MM.1S (cell line): ENCODE measurements at regions not wholly inside any gene's neighbourhood (a gene's known extent, or its start where the extent isn't known, plus 50 kb on each side); places are given as distances from the start of the nearest gene placed in this dataset.

ENCODE experiments used
- DNase-seq: peaks from one replicate; pipeline ENCODE4 v3.0.0-alpha.2; 2015
- H2AFZ ChIP-seq: fragments of 300-600 bp; sonication (generic); 2 replicates; pipeline ENCODE4 v1.6.0; 2016; ENCODE audit warnings: antibody characterized with exemption, low read length
- H3F3A ChIP-seq: fragments of 300-600 bp; sonication (generic); 2 replicates; pipeline ENCODE4 v1.6.1; 2016; ENCODE audit warnings: mild to moderate bottlenecking, antibody characterized with exemption, low read length, moderate library complexity, mixed read lengths; ENCODE audit not compliant: insufficient read depth
- H3K27ac ChIP-seq: fragments of 300-600 bp; sonication (generic); 2 replicates; pipeline ENCODE4 v1.5.1; 2016; ENCODE audit warnings: mild to moderate bottlenecking, low read length
- H3K27me3 ChIP-seq: fragments of 300-600 bp; sonication (generic); replicated peaks from 2 replicates; pipeline ENCODE4 v1.6.0; 2016; ENCODE audit warnings: low read length; ENCODE audit not compliant: insufficient read depth
- H3K36me3 ChIP-seq: fragments of 300-600 bp; sonication (generic); replicated peaks from 2 replicates; pipeline ENCODE4 v1.6.1; 2016; ENCODE audit warnings: mild to moderate bottlenecking, low read length, mixed read lengths; ENCODE audit not compliant: insufficient read depth
- H3K4me1 ChIP-seq: fragments of 300-600 bp; sonication (generic); 2 replicates; pipeline ENCODE4 v1.6.1; 2016; ENCODE audit warnings: low read length, mixed read lengths
- H3K4me2 ChIP-seq: fragments of 300-600 bp; sonication (generic); 2 replicates; pipeline ENCODE4 v1.6.0; 2016; ENCODE audit warnings: low read depth, low read length
- H3K4me3 ChIP-seq: fragments of 300-600 bp; sonication (generic); 2 replicates; pipeline ENCODE4 v1.5.1; 2016; ENCODE audit warnings: low read length, mixed read lengths
- H3K79me2 ChIP-seq: fragments of 300-600 bp; sonication (generic); 2 replicates; pipeline ENCODE4 v1.6.1; 2016; ENCODE audit warnings: mixed run types, low read length, mixed read lengths
- H3K9ac ChIP-seq: fragments of 300-600 bp; sonication (generic); 2 replicates; pipeline ENCODE4 v1.6.1; 2016; ENCODE audit warnings: low read length, mixed read lengths
- H3K9me2 ChIP-seq: fragments of 300-600 bp; sonication (generic); replicated peaks from 2 replicates; pipeline ENCODE4 v1.6.1; 2016; ENCODE audit warnings: mild to moderate bottlenecking, low read length, mixed read lengths; ENCODE audit not compliant: insufficient read depth
- H3K9me3 ChIP-seq: fragments of 300-600 bp; sonication (generic); replicated peaks from 2 replicates; pipeline ENCODE4 v1.6.1; 2016; ENCODE audit warnings: mild to moderate bottlenecking, low read length, mixed read lengths; ENCODE audit not compliant: insufficient read depth
- H4K20me1 ChIP-seq: fragments of 300-600 bp; sonication (generic); 2 replicates; pipeline ENCODE4 v1.6.1; 2016; ENCODE audit warnings: mild to moderate bottlenecking, low read length, moderate library complexity, mixed read lengths; ENCODE audit not compliant: insufficient read depth
- CTCF ChIP-seq: fragments of 300-600 bp; sonication (generic); IDR thresholded peaks from 2 replicates; pipeline ENCODE4 v1.5.1; 2016; ENCODE audit warnings: antibody characterized with exemption, low read length, mixed read lengths
- EZH2 ChIP-seq: fragments of 300-600 bp; sonication (generic); optimal IDR thresholded peaks from 2 replicates; pipeline ENCODE3; 2017; ENCODE audit warnings: low read depth, mild to moderate bottlenecking, antibody characterized with exemption, low read length, mixed read lengths
- EZH2phosphoT487 ChIP-seq: fragments of 300-600 bp; sonication (generic); IDR thresholded peaks from 2 replicates; pipeline ENCODE4 v1.6.1; 2018; ENCODE audit warnings: antibody characterized with exemption, low read length

- Histone ChIP-seq H3K4me3 (peak overlapping the region; percentile 14; the same call in 1 of the 2 replicates), H3K79me2 (no peaks in the 10 kb centered on the region), H3K9me3 (no peaks in the 10 kb centered on the region), H3K27me3 (peaks cover 4% of the 10 kb centered on the region; the same call in 1 of the 2 replicates), H3K9me2 (no peaks in the 10 kb centered on the region), H3K27ac (peak overlapping the region; percentile 95), H3K36me3 (no peaks in the 10 kb centered on the region), H2AFZ (peak overlapping the region; percentile 63), H3K4me1 (peaks cover 25% of the 10 kb centered on the region), H3F3A (peaks cover 12% of the 10 kb centered on the region), H3K9ac (peak overlapping the region; percentile 46; the same call in 1 of the 2 replicates), H3K4me2 (peak overlapping the region; percentile 83), H4K20me1 (no peaks in the 10 kb centered on the region)
- DNase-seq = no peak
- TF ChIP-seq EZH2phosphoT487 (no peak), CTCF (no peak), EZH2 (no peak)
Observed at GRCh38 chr9:134267305-134267880, 58.9 kb upstream of the RXRA start.

GRCh38 chr9:134267881-134268724, 58.2 kb upstream of the RXRA start:
- Histone ChIP-seq H3K27ac (peak overlapping the region; percentile 95), H3K27me3 (peaks cover 8% of the 10 kb centered on the region; the same call in 1 of the 2 replicates), H3K9me2 (no peaks in the 10 kb centered on the region), H3K79me2 (no peaks in the 10 kb centered on the region), H3K36me3 (no peaks in the 10 kb centered on the region), H3K9ac (peak overlapping the region; percentile 46; the same call in 1 of the 2 replicates), H4K20me1 (no peaks in the 10 kb centered on the region), H3K9me3 (no peaks in the 10 kb centered on the region), H3K4me1 (peaks cover 25% of the 10 kb centered on the region), H3K4me2 (peak overlapping the region; percentile 83), H2AFZ (peak overlapping the region; percentile 63), H3K4me3 (peak overlapping the region; percentile 14; the same call in 1 of the 2 replicates), H3F3A (peaks cover 12% of the 10 kb centered on the region)
- peak; percentile 98 for DNase-seq
- TF ChIP-seq CTCF (no peak), EZH2 (no peak), EZH2phosphoT487 (no peak)

- Histone ChIP-seq H3K9ac (no peak overlapping the region), H3K4me2 (peak overlapping the region; percentile 83; the same call in 1 of the 2 replicates)
Observed at GRCh38 chr9:134268747-134269146, 57.5 kb upstream of the RXRA start.

More at GRCh38 chr9:134268747-134269146, 57.5 kb upstream of the RXRA start:
- H3K9me3 ChIP-seq = no peaks in the 10 kb centered on the region
- H3K36me3 ChIP-seq = no peaks in the 10 kb centered on the region
- H4K20me1 ChIP-seq = no peaks in the 10 kb centered on the region
- no peak for TF ChIP-seq EZH2
- peaks cover 25% of the 10 kb centered on the region for H3K4me1 ChIP-seq
- H3K9me2 ChIP-seq = no peaks in the 10 kb centered on the region
- H3K27ac ChIP-seq = peak overlapping the region; percentile 31; the same call in 1 of the 2 replicates
- H3F3A ChIP-seq = peaks cover 12% of the 10 kb centered on the region
- no peaks in the 10 kb centered on the region for H3K79me2 ChIP-seq
- peaks cover 8% of the 10 kb centered on the region; the same call in 1 of the 2 replicates for H3K27me3 ChIP-seq
- no peak overlapping the region for H3K4me3 ChIP-seq
- H2AFZ ChIP-seq = no peak overlapping the region
- no peak for DNase-seq
